ENCODE measurements at regions not wholly inside any gene's neighbourhood (a gene's known extent, or its start where the extent isn't known, plus 50 kb on each side); places are given as distances from the start of the nearest gene placed in this dataset.

- TF ChIP-seq POLR2A (IDR thresholded peaks at IDR 0.05) (no peak), CTCF (IDR thresholded peaks at IDR 0.05) (no peak)
Measured at GRCh38 chr12:41907550-41907949, 237.1 kb downstream of the GXYLT1 start.

Measured in uterus (tissue), 2 donors.